ENCODE measurements at regions not wholly inside any gene's neighbourhood (a gene's known extent, or its start where the extent isn't known, plus 50 kb on each side); places are given as distances from the start of the nearest gene placed in this dataset.

DNA sequence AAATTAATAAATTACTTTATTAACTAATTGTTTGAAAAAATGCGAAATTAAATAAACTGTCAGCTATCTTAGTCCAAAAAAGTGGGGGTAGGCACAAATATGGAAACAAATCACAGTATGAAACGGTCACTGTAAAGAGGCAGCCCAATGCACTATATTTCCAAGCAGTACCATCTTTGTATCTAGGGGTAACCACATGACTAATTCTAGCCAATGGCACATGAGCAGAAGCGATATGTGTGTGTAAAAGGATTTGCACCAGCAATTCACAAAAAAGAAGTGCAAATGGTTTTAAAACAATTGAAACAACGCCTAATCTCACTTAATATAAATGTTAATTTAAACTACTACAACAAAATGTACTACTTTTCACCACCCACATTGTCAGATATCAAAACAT lies 129.5 kb upstream of the PRNP start:
- FAIRE-seq = no peak

DNA sequence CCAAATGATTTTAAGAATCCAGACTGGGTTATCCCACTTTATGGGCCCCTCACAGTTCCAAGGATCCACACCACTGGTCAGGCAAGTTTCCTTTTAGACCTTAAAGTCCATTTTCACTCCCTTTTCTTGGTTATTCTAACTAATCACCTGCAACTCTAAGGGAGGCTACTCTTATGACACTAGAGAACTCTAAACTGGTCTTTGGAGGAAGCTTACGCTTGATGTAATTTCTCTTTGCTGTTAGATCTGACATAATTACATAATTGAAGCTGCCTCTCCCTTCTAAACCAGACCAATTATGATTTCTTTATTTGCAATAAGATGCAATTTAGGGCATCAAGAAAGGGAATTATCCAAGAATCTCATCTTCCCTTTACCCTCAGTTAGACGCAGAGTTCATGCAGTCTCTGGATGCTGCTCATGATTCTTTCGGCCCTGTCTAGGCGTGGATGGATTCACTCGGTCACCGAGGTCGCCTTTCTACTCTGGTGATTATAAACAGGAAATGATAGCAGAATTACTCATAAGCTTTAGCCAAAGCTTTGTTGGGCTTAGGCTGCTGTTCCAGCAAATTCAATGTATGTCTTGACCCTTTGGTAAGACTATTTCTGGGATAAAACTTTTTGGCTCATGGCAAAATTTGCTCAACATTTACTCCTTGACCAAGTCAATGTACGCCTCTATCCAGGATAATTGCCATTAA lies 130.9 kb upstream of the PRNP start:
- FAIRE-seq = no peak

DNA sequence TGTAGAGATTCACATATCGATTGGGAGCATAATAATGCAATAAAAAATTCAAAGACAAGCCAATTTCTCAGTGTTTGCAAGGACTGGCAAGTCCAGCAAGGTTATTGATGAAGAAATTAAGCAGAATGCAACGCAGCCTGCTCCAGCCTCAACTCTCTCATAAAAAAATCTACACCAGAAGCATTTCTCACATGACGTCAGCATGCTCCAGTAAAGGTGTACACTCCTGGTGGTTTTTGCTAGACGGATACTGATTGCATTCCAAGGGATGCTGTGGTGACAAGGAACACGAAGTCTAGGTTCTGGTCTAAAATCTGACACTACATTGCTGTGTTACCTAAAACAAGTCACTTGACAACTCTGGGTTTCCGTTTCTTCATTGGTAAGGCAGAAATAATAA lies 131.9 kb upstream of the PRNP start:
- no peak for FAIRE-seq

DNA sequence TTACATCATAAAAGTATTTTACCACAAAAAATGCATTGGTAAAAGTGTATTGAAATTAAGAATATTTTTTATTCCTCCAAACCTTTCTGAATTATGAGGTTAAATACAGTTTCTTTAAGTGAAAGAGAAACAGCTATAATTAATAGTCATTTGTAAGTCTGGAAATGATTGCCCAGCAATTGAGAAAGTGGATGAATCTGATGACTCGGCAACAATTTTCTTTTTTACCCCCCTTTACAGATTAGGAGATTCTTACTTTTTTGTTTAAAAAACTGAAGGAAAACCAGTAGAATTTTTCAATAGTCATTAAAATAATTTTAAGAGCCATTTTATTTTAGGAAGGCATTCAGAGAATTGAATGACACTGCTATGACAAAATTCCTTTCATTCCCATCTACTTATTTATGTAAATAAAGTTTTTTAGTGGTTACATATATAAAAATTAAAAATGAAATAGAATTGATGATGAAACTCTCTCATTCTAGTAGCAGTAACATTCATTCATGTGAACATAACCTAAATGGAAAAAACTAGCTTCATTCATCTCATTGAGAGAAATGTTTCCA lies 134.1 kb upstream of the PRNP start:
- FAIRE-seq = no peak

- FAIRE-seq = no peak
Measured at GRCh38 chr20:4550740-4551139, 135.5 kb upstream of the PRNP start.

GRCh38 chr20:4549711-4550259 lies 136.5 kb upstream of the PRNP start:
- FAIRE-seq = no peak

DNA sequence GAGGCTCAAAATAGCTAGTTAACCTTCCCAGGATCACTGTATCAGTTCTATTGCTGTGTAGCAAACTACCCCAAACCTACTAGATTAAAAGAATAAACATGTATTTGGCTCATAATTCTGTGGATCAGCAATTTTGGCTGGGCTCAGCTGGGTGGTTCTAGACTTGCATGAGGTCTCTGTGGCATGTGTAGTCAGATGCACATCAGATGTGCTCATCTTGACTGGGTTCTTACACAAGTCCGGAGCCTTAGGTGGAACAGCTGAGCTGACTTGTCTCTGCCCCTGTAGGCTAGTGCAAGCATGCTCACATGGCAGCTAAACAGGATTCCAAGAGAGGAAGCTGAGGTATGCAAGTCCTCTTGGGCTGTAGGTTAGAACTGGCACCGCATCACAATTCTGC lies 137.7 kb upstream of the PRNP start:
- no peak for FAIRE-seq

DNA sequence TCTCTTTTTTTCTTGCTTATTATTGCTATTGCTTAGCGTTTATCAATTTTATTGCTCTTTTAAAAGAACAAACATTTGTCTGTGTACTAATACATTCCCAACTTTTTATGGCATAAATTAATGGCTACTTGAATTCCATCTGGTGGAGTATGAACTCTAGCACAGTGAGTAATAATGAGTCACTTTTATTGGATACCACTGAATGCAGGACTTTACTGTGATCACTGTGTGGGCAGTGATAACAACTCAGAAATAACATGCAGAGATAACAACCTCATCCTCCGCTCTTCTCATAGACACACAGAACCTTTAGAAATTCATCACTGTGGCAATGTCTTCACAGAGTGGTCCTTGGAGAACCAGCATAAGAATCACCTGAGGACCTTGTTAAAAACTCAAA lies 139.5 kb upstream of the PRNP start:
- FAIRE-seq = no peak

- no peak for FAIRE-seq
Measured at GRCh38 chr20:4546342-4546741, 139.9 kb upstream of the PRNP start.

- no peak for FAIRE-seq
Measured at GRCh38 chr20:4545526-4545925, 140.7 kb upstream of the PRNP start.

DNA sequence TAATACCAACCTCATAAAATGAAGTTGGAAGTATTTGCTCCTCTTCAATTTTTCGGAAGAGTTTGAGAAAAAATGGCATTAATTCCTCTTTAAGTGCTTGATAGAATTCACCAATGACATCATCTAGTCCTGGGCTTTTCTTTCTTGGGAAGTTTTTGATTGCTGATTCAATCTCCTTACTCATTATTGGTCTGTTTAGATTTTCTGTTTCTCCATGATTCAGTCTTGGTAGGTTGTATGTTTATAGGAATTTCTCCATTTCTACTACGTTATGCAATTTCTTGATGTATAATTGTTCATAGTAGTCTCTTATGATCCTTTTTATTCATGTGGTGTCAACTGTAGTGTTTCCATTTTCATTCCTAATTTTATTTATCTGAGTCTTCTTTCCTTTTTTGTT lies 141.5 kb upstream of the PRNP start:
- no peak for FAIRE-seq

- FAIRE-seq = no peak
Measured at GRCh38 chr20:4542270-4542669, 144.0 kb upstream of the PRNP start.

DNA sequence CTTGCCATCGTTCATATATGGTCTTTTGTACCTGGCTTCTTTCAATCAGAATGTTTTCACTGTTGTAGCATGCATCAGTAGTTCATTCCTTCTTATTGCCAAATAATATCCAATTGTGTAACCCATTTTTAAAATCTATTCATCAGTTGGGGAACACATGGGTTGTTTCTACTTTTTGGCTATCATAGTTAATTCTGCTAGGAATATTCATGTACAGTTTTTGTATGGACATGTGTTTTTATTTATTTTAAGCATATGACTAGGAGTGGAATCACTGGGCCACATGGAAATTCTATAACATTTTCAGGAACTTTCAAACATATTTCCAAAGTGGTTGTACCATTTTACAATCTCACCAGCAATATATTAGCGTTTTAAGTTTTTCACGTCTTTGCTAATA lies 151.9 kb upstream of the PRNP start:
- FAIRE-seq = no peak

DNA sequence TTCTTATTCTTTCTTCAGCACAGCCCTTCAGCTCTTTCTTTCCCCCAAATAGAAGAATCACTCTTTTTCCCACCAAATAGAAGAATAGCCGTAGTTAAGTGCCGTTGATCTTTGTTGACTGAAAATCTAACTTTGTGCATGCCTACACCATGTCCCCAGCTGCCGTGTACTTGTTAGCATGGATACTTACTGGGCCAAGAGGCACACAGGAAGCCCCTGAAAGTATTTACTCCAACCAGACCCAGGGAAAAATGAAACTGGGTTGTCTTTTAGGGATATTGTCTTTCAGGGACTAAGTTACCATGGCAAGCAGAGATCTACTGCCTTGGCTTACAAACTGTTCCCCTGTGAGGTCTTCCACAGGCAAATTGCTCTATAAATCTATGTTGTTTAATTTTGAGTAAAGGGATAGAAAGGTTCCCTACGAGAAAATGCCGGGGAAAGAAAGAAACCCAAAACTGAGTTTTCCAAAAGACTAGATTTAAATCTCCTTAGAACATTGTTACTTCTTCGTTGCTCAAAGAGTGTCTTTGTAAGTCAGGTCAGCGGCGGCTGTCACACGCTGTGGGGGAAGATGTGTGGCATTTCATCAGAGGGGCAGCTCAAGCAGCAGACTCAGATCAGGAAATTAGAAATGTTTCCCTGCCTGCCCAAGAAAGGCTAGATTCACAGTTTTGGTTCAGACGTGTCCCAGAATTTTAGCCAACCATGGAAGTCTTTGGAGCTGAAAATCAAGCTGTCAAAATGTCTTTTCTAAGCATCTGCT lies 152.7 kb upstream of the PRNP start:
- no peak for FAIRE-seq

DNA sequence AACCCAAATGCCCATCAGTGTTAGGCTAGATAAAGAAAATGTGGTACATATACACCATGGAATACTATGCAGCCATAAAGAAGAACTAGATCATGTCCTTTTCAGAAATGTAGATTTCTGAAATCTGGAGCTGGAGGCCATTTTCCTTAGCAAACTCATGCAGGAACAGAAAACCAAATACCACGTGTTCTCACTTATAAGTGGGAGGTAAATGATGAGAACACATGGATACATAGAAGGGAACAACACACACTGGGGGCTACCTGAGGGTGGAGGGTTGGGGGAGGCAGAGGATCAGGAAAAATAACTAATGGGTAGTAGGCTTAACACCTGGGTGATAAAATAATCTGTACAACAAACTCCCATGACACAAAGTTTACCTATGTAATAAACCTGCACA lies 153.5 kb upstream of the PRNP start:
- no peak for FAIRE-seq

DNA sequence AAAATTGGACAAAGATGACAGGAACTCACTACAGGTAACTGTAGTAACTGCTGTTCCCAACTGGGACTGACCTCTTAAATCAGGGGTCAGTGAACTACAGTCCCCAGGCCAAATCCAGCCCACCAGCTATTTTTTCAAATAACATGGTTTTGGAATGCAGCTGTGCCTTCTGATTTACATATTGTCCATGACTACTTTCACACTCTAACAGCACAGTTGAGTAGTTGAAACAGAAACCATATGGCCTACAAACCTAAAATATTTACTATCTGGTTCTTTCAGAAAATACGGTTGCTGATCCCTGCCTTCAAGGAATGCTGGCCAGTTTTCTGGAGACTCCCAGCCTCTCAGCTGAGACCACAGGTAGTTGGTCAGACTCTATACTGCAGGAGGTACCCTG lies 161.5 kb upstream of the PRNP start:
- no peak for FAIRE-seq

DNA sequence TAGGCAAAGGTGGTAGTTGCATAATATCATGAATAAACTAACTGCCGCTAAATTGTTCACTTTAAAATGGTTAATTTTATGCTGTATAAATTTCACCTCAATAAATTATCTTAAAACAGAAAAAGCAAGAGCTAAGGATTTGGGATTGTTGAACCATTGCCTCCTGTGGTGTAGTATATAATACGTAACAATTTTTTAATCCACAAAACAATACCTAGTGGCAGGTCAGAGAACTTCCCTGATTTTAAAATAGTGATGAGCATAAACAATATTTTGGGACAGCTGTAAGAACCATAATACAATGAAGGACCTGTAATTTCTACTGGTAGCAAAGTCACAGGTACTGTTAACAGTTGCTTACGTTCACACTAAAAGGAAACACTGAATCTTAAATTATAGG lies 161.9 kb upstream of the PRNP start:
- FAIRE-seq = no peak

- FAIRE-seq = no peak
Measured at GRCh38 chr20:4522310-4522709, 163.9 kb upstream of the PRNP start.

GRCh38 chr20:4521170-4521968 lies 164.9 kb upstream of the PRNP start:
- no peak for FAIRE-seq

- no peak for FAIRE-seq
Measured at GRCh38 chr20:4519534-4519933, 166.7 kb upstream of the PRNP start.

- FAIRE-seq = no peak
Measured at GRCh38 chr20:4516876-4517275, 169.4 kb upstream of the PRNP start.

DNA sequence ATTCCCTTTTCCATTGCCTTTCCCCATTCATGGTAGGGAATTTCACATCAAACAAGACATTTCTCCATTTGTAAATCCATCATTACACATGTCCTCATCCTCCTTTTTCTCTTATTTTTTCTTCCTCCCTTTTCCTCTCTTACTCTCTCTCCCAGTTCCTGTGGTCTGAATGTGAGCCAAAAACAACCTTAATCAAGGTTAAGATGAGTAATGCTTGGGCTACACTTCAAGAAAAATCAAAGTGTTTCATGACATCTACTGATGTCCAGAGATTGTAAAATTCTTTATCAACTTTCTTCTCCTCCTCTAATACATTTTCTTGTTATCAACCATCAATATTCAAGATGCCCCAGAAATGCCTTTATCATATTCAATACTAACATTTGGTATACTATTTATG lies 172.5 kb upstream of the PRNP start:
- no peak for FAIRE-seq

- no peak for FAIRE-seq
Measured at GRCh38 chr20:4512891-4513550, 173.2 kb upstream of the PRNP start.

Data from A204.1 (cell line).